ENCODE measurements at regions not wholly inside any gene's neighbourhood (a gene's known extent, or its start where the extent isn't known, plus 50 kb on each side); places are given as distances from the start of the nearest gene placed in this dataset.

- Histone ChIP-seq H3K27ac (ENCODE audit: low read length) (no peak overlapping the region), H3K9me2 (replicated peaks; ENCODE audit: insufficient read depth, low read length) (no peaks in the 10 kb centered on the region), H3K9ac (ENCODE audit: low read length) (no peak overlapping the region), H3K9me3 (replicated peaks; ENCODE audit: insufficient read depth, low read length) (no peaks in the 10 kb centered on the region), H3K27me3 (replicated peaks; ENCODE audit: insufficient read depth, low read length) (no peaks in the 10 kb centered on the region), H2AFZ (ENCODE audit: low read length) (no peak overlapping the region), H3K4me3 (ENCODE audit: low read length) (no peak overlapping the region), H3K79me2 (ENCODE audit: low read length) (no peaks in the 10 kb centered on the region), H3K4me1 (ENCODE audit: low read length) (no peaks in the 10 kb centered on the region), H3K36me3 (replicated peaks; ENCODE audit: insufficient read depth, low read length) (no peaks in the 10 kb centered on the region), H4K20me1 (ENCODE audit: insufficient read depth, low read length) (no peaks in the 10 kb centered on the region), H3K4me2 (ENCODE audit: low read depth, low read length) (no peak overlapping the region), H3F3A (ENCODE audit: insufficient read depth, low read length) (no peaks in the 10 kb centered on the region)
- no peak for DNase-seq
- TF ChIP-seq CTCF (IDR thresholded peaks at IDR 0.05; ENCODE audit: low read length) (no peak), EZH2phosphoT487 (IDR thresholded peaks at IDR 0.05; ENCODE audit: low read length) (no peak), EZH2 (optimal IDR thresholded peaks at IDR 0.05; ENCODE audit: low read depth, low read length) (no peak)
Observed at GRCh38 chr13:72637561-72637960, 89.9 kb downstream of the MZT1 start.

GRCh38 chr13:72634859-72635258 lies 92.6 kb downstream of the MZT1 start:
- H3K4me2 ChIP-seq (ENCODE audit: low read depth, low read length), result no peak overlapping the region
- H3K4me1 ChIP-seq (ENCODE audit: low read length), result no peaks in the 10 kb centered on the region
- no peak for DNase-seq
- H3K27me3 ChIP-seq (replicated peaks; ENCODE audit: insufficient read depth, low read length), result no peaks in the 10 kb centered on the region
- no peak overlapping the region for H3K9ac ChIP-seq (ENCODE audit: low read length)
- no peak for TF ChIP-seq EZH2phosphoT487 (IDR thresholded peaks at IDR 0.05; ENCODE audit: low read length)
- TF ChIP-seq CTCF (IDR thresholded peaks at IDR 0.05; ENCODE audit: low read length), result no peak
- TF ChIP-seq EZH2 (optimal IDR thresholded peaks at IDR 0.05; ENCODE audit: low read depth, low read length), result no peak
- H3K27ac ChIP-seq (ENCODE audit: low read length), result no peak overlapping the region
- H3K4me3 ChIP-seq (ENCODE audit: low read length), result no peak overlapping the region
- no peaks in the 10 kb centered on the region for H3F3A ChIP-seq (ENCODE audit: insufficient read depth, low read length)
- no peaks in the 10 kb centered on the region for H3K9me3 ChIP-seq (replicated peaks; ENCODE audit: insufficient read depth, low read length)
- no peaks in the 10 kb centered on the region for H3K9me2 ChIP-seq (replicated peaks; ENCODE audit: insufficient read depth, low read length)
- H2AFZ ChIP-seq (ENCODE audit: low read length), result no peak overlapping the region
- H4K20me1 ChIP-seq (ENCODE audit: insufficient read depth, low read length), result no peaks in the 10 kb centered on the region
- H3K79me2 ChIP-seq (ENCODE audit: low read length), result no peaks in the 10 kb centered on the region
- no peaks in the 10 kb centered on the region for H3K36me3 ChIP-seq (replicated peaks; ENCODE audit: insufficient read depth, low read length)

DNA sequence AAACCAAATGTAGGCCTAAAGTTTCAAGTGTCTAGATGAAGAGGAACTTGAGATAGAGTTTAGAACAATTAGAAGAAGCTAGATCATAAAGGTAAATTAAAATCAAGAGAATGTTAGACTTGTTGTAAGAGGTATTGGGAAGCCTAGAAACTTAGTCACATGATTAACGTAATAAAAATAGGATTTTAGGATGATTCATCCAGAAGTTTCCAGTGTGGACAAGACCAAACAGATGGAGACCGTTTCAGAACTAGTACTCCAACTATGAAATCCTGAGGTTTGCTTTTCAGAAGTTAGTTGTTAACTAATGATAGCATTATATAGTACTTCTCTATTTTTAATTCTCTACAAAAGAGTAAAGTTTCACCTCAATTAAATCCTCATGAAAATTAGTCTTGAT lies 104.9 kb downstream of the MZT1 start:
- no peak for TF ChIP-seq CTCF (IDR thresholded peaks at IDR 0.05; ENCODE audit: low read length)
- no peak for TF ChIP-seq EZH2phosphoT487 (IDR thresholded peaks at IDR 0.05; ENCODE audit: low read length)
- no peak for TF ChIP-seq EZH2 (optimal IDR thresholded peaks at IDR 0.05; ENCODE audit: low read depth, low read length)
- no peak overlapping the region for H3K4me3 ChIP-seq (ENCODE audit: low read length)
- no peaks in the 10 kb centered on the region for H3K27me3 ChIP-seq (replicated peaks; ENCODE audit: insufficient read depth, low read length)
- no peaks in the 10 kb centered on the region for H3K4me1 ChIP-seq (ENCODE audit: low read length)
- no peak for DNase-seq
- H2AFZ ChIP-seq (ENCODE audit: low read length), result no peak overlapping the region
- H3K27ac ChIP-seq (ENCODE audit: low read length), result no peak overlapping the region
- no peak overlapping the region for H3K9ac ChIP-seq (ENCODE audit: low read length)
- H3K4me2 ChIP-seq (ENCODE audit: low read depth, low read length), result no peak overlapping the region
- H3K79me2 ChIP-seq (ENCODE audit: low read length), result no peaks in the 10 kb centered on the region
- H4K20me1 ChIP-seq (ENCODE audit: insufficient read depth, low read length), result no peaks in the 10 kb centered on the region
- H3K36me3 ChIP-seq (replicated peaks; ENCODE audit: insufficient read depth, low read length), result no peaks in the 10 kb centered on the region
- no peaks in the 10 kb centered on the region for H3K9me3 ChIP-seq (replicated peaks; ENCODE audit: insufficient read depth, low read length)
- no peaks in the 10 kb centered on the region for H3K9me2 ChIP-seq (replicated peaks; ENCODE audit: insufficient read depth, low read length)
- H3F3A ChIP-seq (ENCODE audit: insufficient read depth, low read length), result no peaks in the 10 kb centered on the region
